HK-2 (cell line): ENCODE measurements at regions not wholly inside any gene's neighbourhood (a gene's known extent, or its start where the extent isn't known, plus 50 kb on each side); places are given as distances from the start of the nearest gene placed in this dataset.

ENCODE experiments used
- DNase-seq: peaks from one replicate; pipeline ENCODE4 v3.0.0-alpha.2; 2018; ENCODE audit not compliant: unreplicated experiment

GRCh38 chr9:29799227-29799626 is 2225.9 kb upstream of the C9orf72 start:
- DNase-seq, result no peak

- no peak for DNase-seq
Observed at GRCh38 chr9:29800821-29801220, 2227.5 kb upstream of the C9orf72 start.

DNA sequence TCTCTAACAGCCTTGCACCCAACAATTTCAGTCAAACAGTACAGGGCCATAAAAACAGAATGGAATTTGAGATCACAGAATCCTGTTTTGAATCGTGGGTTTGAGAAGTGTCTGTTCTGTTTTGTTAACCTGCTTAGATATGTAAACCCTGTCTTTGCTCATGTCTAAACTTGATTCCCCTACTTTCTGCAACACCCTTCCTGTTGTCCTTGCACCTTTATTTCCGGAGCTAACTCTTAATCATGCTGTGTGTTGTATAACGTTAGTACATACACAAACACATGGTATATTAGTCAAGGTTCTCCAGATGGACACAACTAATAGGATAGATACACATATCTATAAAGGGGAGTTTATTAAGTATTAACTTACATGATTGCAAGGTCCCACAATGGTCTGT is 2229.2 kb upstream of the C9orf72 start:
- DNase-seq, result no peak

- DNase-seq, result no peak
Observed at GRCh38 chr9:29806937-29807618, 2233.8 kb upstream of the C9orf72 start.

- no peak for DNase-seq
Observed at GRCh38 chr9:29816954-29817703, 2243.8 kb upstream of the C9orf72 start.

GRCh38 chr9:29822458-29822857 is 2249.2 kb upstream of the C9orf72 start:
- no peak for DNase-seq

DNA sequence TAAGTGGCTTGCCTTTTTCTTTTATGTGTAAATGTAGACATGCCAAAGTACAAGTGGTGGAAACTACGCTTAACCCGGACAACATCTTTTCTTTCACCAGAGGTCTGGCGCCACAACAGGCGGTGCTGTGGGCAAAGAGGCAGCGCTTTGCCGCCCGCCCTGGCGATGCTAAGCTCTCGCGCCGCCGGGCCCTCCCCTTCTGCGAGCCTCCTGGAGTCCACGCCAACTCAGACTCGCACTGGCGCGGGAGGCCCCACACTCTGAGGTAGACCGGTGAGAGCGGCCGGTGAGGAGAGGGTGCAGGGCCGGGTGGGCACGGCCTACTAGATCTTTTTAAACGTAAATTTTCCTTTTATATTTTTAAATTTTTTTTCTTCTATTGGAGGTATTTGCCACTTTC is 2253.1 kb upstream of the C9orf72 start:
- DNase-seq, result no peak

DNA sequence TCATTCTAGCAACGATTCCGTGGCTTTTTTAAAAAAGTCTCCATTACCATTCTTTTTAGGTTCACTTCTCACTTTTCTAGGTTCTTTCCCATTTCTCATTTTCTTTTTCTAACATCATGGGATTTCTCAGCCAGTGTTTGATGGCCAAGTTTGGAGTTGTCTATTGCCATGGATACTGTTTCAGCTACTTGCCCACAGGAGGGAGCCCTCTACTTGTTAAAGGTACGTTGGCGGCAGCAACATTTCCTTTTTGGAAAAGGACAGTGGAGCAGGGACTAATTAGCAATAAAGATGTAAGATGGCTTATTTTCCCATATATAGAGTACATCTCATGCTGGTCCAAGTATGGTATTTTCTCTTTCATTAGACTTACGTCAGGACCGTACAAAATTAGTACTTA is 2257.5 kb upstream of the C9orf72 start:
- DNase-seq, result peak; percentile 10

GRCh38 chr9:29838491-29839020 is 2265.3 kb upstream of the C9orf72 start:
- DNase-seq, result no peak

- DNase-seq, result no peak
Observed at GRCh38 chr9:29844251-29844650, 2271.0 kb upstream of the C9orf72 start.

GRCh38 chr9:29850664-29851063 is 2277.4 kb upstream of the C9orf72 start:
- DNase-seq, result no peak

DNA sequence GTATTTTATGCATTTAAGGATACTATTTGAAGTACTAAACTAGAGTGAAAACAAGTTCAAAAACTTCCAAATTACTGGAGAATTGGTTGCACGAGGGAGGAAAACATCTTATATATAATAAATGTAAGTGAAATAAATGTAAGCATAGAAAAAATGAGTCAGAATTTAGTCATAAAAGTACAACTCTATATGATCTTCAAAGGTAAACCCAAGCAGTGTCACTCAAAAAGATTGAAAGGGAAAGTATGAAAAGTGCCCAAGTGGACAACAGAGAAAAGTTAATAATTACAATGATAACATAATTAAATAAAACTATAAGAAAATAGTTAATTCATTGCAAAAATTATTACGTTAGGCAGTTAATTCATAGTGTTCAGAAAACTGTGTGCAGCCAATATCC is 2288.5 kb upstream of the C9orf72 start:
- no peak for DNase-seq

GRCh38 chr9:29865764-29866313 is 2292.6 kb upstream of the C9orf72 start:
- no peak for DNase-seq

DNA sequence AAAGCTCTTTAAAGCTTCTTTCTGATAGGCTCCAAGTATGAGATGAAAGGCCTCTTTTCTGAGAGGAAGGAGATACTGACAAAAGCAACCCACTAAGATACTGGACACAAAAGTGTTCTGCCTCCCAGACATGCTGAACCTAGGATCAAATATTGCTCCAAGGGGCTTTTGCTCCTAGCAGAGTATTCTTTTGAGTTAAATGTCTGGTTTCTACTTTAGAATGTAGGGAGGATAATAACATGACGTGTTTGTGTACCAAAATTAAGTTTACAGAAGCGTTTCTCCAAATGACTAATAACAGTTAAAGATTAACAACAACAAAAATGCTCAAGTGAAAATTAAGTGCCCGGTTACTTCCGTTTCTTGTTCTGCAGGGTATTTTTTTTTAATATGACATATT is 2293.3 kb upstream of the C9orf72 start:
- no peak for DNase-seq

- no peak for DNase-seq
Observed at GRCh38 chr9:29873579-29873978, 2300.3 kb upstream of the C9orf72 start.

DNA sequence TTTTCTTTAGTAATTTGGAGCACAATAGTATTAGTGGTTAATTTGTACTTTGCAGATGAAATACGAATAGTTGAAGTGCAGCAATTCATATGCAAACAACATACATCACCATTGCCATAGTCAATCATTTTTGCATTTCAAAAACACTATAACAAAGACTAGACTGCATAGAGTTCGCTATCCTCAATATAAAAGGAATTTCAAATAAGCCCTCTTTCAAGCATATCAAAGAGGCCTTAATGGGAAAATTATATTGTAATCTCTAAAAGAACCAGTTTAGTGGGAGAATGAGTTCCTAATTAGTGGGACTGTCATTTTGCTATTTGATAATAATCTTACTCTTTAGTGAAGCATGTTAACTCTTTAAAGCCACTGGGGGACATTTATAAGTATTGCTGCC is 2302.3 kb upstream of the C9orf72 start:
- no peak for DNase-seq

DNA sequence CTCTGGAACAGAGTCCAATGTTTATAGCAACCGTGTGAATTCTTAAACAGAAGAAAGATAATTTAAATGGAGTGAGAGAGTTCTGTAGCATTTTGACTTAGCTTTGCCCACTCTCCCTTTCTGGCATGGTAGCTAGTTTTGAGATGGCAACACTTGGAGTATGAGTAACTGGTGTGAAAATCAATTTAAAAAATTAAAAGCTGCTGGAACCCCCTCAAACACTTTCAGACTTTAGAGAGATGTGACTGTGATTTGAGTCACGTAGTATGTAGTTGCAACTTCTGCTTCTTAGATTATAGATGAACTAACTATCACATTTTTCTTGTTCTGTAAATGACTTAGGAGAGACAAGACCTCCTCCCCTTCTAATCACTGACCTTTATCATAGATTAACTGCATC is 2309.5 kb upstream of the C9orf72 start:
- no peak for DNase-seq

DNA sequence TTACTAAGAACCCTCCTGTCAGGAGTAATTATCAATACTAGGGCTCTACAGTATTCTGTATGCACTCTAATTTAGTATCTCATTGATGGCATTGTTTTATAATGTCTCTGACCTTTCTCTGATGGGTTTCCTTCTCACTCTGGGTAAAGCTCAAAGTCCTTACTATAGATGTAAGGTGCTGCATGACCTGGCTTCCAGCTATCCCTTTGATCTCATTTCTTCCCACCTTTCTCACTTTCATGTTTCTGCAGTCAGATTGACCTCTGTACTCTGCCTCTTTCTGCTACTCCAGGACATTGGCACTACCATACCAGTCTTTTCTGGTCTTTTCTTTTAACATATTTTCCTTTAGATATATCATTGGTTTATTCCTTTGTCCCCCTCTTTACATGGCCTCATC is 2332.8 kb upstream of the C9orf72 start:
- DNase-seq, result no peak

GRCh38 chr9:29928072-29928471 is 2354.8 kb upstream of the C9orf72 start:
- no peak for DNase-seq

DNA sequence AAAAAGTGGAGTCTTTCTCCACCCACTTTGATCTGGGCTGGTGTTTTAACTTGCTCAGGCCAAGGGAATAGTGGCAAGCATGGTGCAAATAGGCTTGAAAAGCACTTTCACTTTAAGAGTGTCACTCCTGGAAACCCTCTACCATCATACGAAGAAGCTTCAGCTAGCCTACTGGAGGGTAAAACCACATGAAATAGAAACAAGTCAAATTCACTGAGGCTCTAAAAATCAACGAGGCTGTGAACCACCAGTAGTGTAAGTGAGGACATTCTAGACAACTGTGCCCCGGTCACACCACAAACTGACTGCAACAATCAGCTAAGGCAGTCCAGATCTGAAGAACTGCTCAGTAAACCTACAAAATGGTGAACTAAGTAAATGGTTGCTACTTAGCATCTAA is 2366.3 kb upstream of the C9orf72 start:
- no peak for DNase-seq

GRCh38 chr9:29945012-29945411 is 2371.7 kb upstream of the C9orf72 start:
- DNase-seq, result no peak

DNA sequence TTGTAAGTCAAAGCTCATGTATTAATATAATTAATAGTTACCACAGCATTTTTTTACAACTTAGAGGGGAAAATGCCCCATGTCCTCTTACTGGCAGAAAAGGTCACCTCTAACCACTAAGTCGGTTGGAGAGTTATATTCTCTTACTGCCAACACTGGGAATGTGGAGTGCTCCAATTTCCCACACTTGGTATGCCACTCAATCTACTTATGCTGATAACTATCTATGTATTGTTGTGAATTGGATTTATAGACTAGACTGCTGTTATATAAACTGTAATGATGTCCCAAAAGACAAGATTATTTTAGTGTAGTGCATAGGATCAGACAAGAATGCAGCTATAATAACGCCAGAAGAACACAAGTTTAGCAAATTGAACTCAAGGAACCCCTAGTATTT is 2385.2 kb upstream of the C9orf72 start:
- no peak for DNase-seq

- DNase-seq, result no peak
Observed at GRCh38 chr9:29965834-29966233, 2392.6 kb upstream of the C9orf72 start.
